ENCODE measurements at regions not wholly inside any gene's neighbourhood (a gene's known extent, or its start where the extent isn't known, plus 50 kb on each side); places are given as distances from the start of the nearest gene placed in this dataset.

- Histone ChIP-seq H3K9me3 (replicated peaks in 1 of 3) (no peaks in the 10 kb centered on the region), H3K27me3 (no peaks in the 10 kb centered on the region), H3K27ac (no peak overlapping the region), H3K36me3 (replicated peaks in 1 of 2) (no peaks in the 10 kb centered on the region), H3K4me3 (no peak overlapping the region), H3K4me1 (replicated peaks in 1 of 2) (no peaks in the 10 kb centered on the region)
- 86 to 91% (median 89%) methylated on average over 4 of the region's 4 CpGs for WGBS, 4 donors
- no peak for DNase-seq
- intact Hi-C loops (cut with DNase I) = no loop called here
- no peak for TF ChIP-seq POLR2A (IDR thresholded peaks at IDR 0.05)
- TF ChIP-seq CTCF (IDR thresholded peaks at IDR 0.05) = no peak
Measured at GRCh38 chr12:127412866-127413265, 854.1 kb upstream of the TMEM132C start.

GRCh38 chr12:127414186-127414585, 852.8 kb upstream of the TMEM132C start:
- no peaks in the 10 kb centered on the region for H3K36me3 ChIP-seq (replicated peaks in 1 of 2)
- no peak overlapping the region for H3K27ac ChIP-seq
- WGBS, 4 donors = 73 to 90% (median 82%) methylated on average over 8 of the region's 8 CpGs
- H3K4me1 ChIP-seq (replicated peaks in 1 of 2) = no peaks in the 10 kb centered on the region
- no peak for DNase-seq
- TF ChIP-seq CTCF (IDR thresholded peaks at IDR 0.05) = no peak
- no peak overlapping the region for H3K4me3 ChIP-seq
- no peaks in the 10 kb centered on the region for H3K9me3 ChIP-seq (replicated peaks in 1 of 3)
- H3K27me3 ChIP-seq = no peaks in the 10 kb centered on the region
- intact Hi-C loops (cut with DNase I) = no loop called here

GRCh38 chr12:127414636-127415035, 852.3 kb upstream of the TMEM132C start:
- H3K4me3 ChIP-seq = no peak overlapping the region

GRCh38 chr12:127416796-127417195, 850.2 kb upstream of the TMEM132C start:
- Histone ChIP-seq H3K27me3 (no peaks in the 10 kb centered on the region), H3K9me3 (replicated peaks in 1 of 3) (no peaks in the 10 kb centered on the region), H3K4me3 (no peak overlapping the region), H3K36me3 (replicated peaks in 1 of 2) (no peaks in the 10 kb centered on the region), H3K4me1 (replicated peaks in 1 of 2) (no peaks in the 10 kb centered on the region), H3K27ac (no peak overlapping the region)
- no peak for TF ChIP-seq CTCF (IDR thresholded peaks at IDR 0.05)
- WGBS, 4 donors = 49 to 68% (median 66%) methylated on average over 3 of the region's 3 CpGs
- intact Hi-C loops (cut with DNase I) = no loop called here
- DNase-seq = no peak

More at GRCh38 chr12:127414636-127415035, 852.3 kb upstream of the TMEM132C start:
- Histone ChIP-seq H3K9me3 (replicated peaks in 1 of 3) (no peaks in the 10 kb centered on the region), H3K4me1 (replicated peaks in 1 of 2) (no peaks in the 10 kb centered on the region), H3K27ac (no peak overlapping the region), H3K27me3 (no peaks in the 10 kb centered on the region), H3K36me3 (replicated peaks in 1 of 2) (no peaks in the 10 kb centered on the region)
- 78 to 95% (median 85%) methylated on average over 2 of the region's 2 CpGs for WGBS, 4 donors
- intact Hi-C loops (cut with DNase I) = no loop called here
- no peak for DNase-seq
- TF ChIP-seq POLR2A (IDR thresholded peaks at IDR 0.05) (no peak), CTCF (IDR thresholded peaks at IDR 0.05) (no peak)

Measured in adrenal gland (tissue), 9 donors.